ENCODE measurements at regions not wholly inside any gene's neighbourhood (a gene's known extent, or its start where the extent isn't known, plus 50 kb on each side); places are given as distances from the start of the nearest gene placed in this dataset.

- no peaks in the 10 kb centered on the region for H3K9me3 ChIP-seq (replicated peaks in 1 of 2; ENCODE audit: control insufficient read depth in 1 of 2, insufficient read depth in 1 of 2, low read length in 2 of 2)
- no peaks in the 10 kb centered on the region for H3K27me3 ChIP-seq (ENCODE audit: control insufficient read depth in 2 of 2, insufficient read depth in 2 of 2, low read length in 2 of 2)
- no peak overlapping the region for H3K4me3 ChIP-seq (replicated peaks in 1 of 3; ENCODE audit: low read depth in 2 of 3, low read length in 3 of 3)
- peaks cover 0 to 3% (median 0%) of the 10 kb centered on the region in 7 donors for H3K9me3 Mint-ChIP-seq
- no peak for TF ChIP-seq CTCF (IDR thresholded peaks at IDR 0.05)
- no peaks in the 10 kb centered on the region for H3K79me2 ChIP-seq (ENCODE audit: insufficient read depth, low read length)
- no peak overlapping the region for H3K4me3 Mint-ChIP-seq
- H3K36me3 ChIP-seq (replicated peaks in 1 of 2; ENCODE audit: control insufficient read depth in 1 of 2, insufficient read depth in 2 of 2, low read length in 2 of 2) = no peaks in the 10 kb centered on the region
- no peak overlapping the region for H3K9ac ChIP-seq (ENCODE audit: insufficient read depth, low read length, poor library complexity, severe bottlenecking)
- 74% methylated on average over 2 of the region's 2 CpGs for WGBS (ENCODE audit: insufficient coverage)
- peaks cover 2 to 6% (median 5%) of the 10 kb centered on the region in 3 donors for H3K27me3 Mint-ChIP-seq (ENCODE audit: low read depth in 3 of 3)
- no peak overlapping the region for H2AFZ ChIP-seq (ENCODE audit: insufficient read depth, low read depth, low read length, poor library complexity, severe bottlenecking)
- no peak overlapping the region for H3K27ac Mint-ChIP-seq
- no peak overlapping the region for H3K4me2 ChIP-seq (replicated peaks; ENCODE audit: extremely low read depth, low read length, poor library complexity, severe bottlenecking)
- intact Hi-C loops (cut with micrococcal nuclease) = no loop called here
- H3K27ac ChIP-seq (ENCODE audit: low read depth in 1 of 2, low read length in 2 of 2) = no peak overlapping the region
- no peaks in the 10 kb centered on the region for H3K4me1 Mint-ChIP-seq
- DNase-seq = no peak
- H3K4me1 ChIP-seq (ENCODE audit: control insufficient read depth in 1 of 2, insufficient read depth in 2 of 2, low read length in 2 of 2) = no peaks in the 10 kb centered on the region
- no peaks in the 10 kb centered on the region for H3K36me3 Mint-ChIP-seq
- H4K20me1 ChIP-seq (ENCODE audit: insufficient read depth, low read length) = no peaks in the 10 kb centered on the region
Measured at GRCh38 chr20:39939241-39939865, 749.7 kb downstream of the MAFB start.

- no peaks in the 10 kb centered on the region for H4K20me1 ChIP-seq (ENCODE audit: insufficient read depth, low read length)
- Mint-ChIP-seq H3K4me1 (no peaks in the 10 kb centered on the region), H3K27me3 (ENCODE audit: low read depth in 3 of 3) (peaks cover 2 to 6% (median 5%) of the 10 kb centered on the region in 3 donors), H3K27ac (no peak overlapping the region), H3K4me3 (no peak overlapping the region), H3K9me3 (peaks cover 0 to 3% (median 2%) of the 10 kb centered on the region in 7 donors), H3K36me3 (no peaks in the 10 kb centered on the region)
- no peak overlapping the region for H2AFZ ChIP-seq (ENCODE audit: insufficient read depth, low read depth, low read length, poor library complexity, severe bottlenecking)
- WGBS (ENCODE audit: insufficient coverage) = 98% methylated on average over 4 of the region's 5 CpGs
- no peak overlapping the region for H3K27ac ChIP-seq (ENCODE audit: low read depth in 1 of 2, low read length in 2 of 2)
- TF ChIP-seq CTCF (IDR thresholded peaks at IDR 0.05) = no peak
- H3K27me3 ChIP-seq (ENCODE audit: control insufficient read depth in 2 of 2, insufficient read depth in 2 of 2, low read length in 2 of 2) = no peaks in the 10 kb centered on the region
- no peaks in the 10 kb centered on the region for H3K9me3 ChIP-seq (replicated peaks in 1 of 2; ENCODE audit: control insufficient read depth in 1 of 2, insufficient read depth in 1 of 2, low read length in 2 of 2)
- H3K79me2 ChIP-seq (ENCODE audit: insufficient read depth, low read length) = no peaks in the 10 kb centered on the region
- intact Hi-C loops (cut with micrococcal nuclease) = no loop called here
- no peak overlapping the region for H3K4me3 ChIP-seq (replicated peaks in 1 of 3; ENCODE audit: low read depth in 2 of 3, low read length in 3 of 3)
- no peak overlapping the region for H3K4me2 ChIP-seq (replicated peaks; ENCODE audit: extremely low read depth, low read length, poor library complexity, severe bottlenecking)
- H3K9ac ChIP-seq (ENCODE audit: insufficient read depth, low read length, poor library complexity, severe bottlenecking) = no peak overlapping the region
- H3K4me1 ChIP-seq (ENCODE audit: control insufficient read depth in 1 of 2, insufficient read depth in 2 of 2, low read length in 2 of 2) = no peaks in the 10 kb centered on the region
- DNase-seq = no peak
- H3K36me3 ChIP-seq (replicated peaks in 1 of 2; ENCODE audit: control insufficient read depth in 1 of 2, insufficient read depth in 2 of 2, low read length in 2 of 2) = no peaks in the 10 kb centered on the region
Measured at GRCh38 chr20:39936401-39936800, 752.6 kb downstream of the MAFB start.
